ENCODE measurements at regions not wholly inside any gene's neighbourhood (a gene's known extent, or its start where the extent isn't known, plus 50 kb on each side); places are given as distances from the start of the nearest gene placed in this dataset.

- Histone ChIP-seq H3K9me3 (no peaks in the 10 kb centered on the region), H3K4me1 (peaks cover 0 to 9% (median 0%) of the 10 kb centered on the region in 3 donors), H3K4me3 (no peak overlapping the region), H3K36me3 (no peaks in the 10 kb centered on the region), H3K27me3 (no peaks in the 10 kb centered on the region), H3K27ac (no peak overlapping the region)
- WGBS, 2 donors (ENCODE audit: low coverage in 1 of 2), result 33 to 81% methylated on average over 1 to 3 of the region's 3 CpGs
- no peak for TF ChIP-seq POLR2A (IDR thresholded peaks at IDR 0.05)
- no peak for TF ChIP-seq POLR2AphosphoS5 (IDR thresholded peaks at IDR 0.05)
- TF ChIP-seq, protein P1, sequence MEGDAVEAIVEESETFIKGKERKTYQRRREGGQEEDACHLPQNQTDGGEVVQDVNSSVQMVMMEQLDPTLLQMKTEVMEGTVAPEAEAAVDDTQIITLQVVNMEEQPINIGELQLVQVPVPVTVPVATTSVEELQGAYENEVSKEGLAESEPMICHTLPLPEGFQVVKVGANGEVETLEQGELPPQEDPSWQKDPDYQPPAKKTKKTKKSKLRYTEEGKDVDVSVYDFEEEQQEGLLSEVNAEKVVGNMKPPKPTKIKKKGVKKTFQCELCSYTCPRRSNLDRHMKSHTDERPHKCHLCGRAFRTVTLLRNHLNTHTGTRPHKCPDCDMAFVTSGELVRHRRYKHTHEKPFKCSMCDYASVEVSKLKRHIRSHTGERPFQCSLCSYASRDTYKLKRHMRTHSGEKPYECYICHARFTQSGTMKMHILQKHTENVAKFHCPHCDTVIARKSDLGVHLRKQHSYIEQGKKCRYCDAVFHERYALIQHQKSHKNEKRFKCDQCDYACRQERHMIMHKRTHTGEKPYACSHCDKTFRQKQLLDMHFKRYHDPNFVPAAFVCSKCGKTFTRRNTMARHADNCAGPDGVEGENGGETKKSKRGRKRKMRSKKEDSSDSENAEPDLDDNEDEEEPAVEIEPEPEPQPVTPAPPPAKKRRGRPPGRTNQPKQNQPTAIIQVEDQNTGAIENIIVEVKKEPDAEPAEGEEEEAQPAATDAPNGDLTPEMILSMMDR (IDR thresholded peaks at IDR 0.05), result no peak
- TF ChIP-seq EP300 (IDR thresholded peaks at IDR 0.05), result no peak
- no peak for ATAC-seq
These were observed 329.4 kb downstream of the PDGFC start for GRCh38 chr4:156642161-156642560.

DNA sequence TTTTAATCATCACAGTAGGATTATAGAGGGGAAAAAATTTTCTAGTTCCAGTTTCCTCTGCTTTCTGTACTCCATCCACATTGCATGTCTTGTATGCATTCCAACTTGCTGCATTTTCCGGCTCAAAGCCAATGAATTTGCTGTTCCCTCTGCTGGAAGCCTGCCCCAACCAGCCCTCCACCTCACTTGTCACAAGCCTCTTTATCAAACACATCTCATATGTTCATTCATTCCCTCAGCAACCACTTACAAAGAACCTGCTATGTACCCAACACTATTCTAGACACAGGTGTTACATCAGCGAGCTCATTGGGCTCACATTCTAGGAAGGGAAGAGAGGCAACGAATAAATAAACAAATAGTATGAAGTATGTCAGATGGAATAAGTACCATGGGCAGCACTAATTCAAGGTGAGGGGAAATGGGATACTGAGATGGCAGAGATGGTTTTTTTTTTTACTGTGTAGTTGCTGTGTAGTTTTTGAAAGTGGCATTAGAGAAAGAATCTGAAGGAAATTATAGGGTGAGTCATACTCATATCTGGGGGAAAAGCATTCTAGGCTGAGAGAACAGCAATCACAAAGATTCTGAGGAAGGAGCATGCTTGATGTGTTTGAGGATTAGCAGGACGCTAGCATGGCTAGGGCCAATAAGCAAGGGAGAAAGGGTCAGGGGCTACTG, 332.5 kb downstream of the PDGFC start:
- H3K27me3 ChIP-seq, result no peaks in the 10 kb centered on the region
- 31 to 48% methylated on average over 3 to 4 of the region's 4 CpGs for WGBS, 2 donors (ENCODE audit: low coverage in 1 of 2)
- no peak overlapping the region for H3K27ac ChIP-seq
- TF ChIP-seq POLR2AphosphoS5 (IDR thresholded peaks at IDR 0.05) (no peak), POLR2A (IDR thresholded peaks at IDR 0.05) (no peak), EP300 (IDR thresholded peaks at IDR 0.05) (no peak)
- TF ChIP-seq, protein P1 (IDR thresholded peaks at IDR 0.05), result no peak
- no peaks in the 10 kb centered on the region for H3K36me3 ChIP-seq
- ATAC-seq, result no peak
- peaks cover 0 to 9% (median 0%) of the 10 kb centered on the region in 3 donors for H3K4me1 ChIP-seq
- no peak overlapping the region for H3K4me3 ChIP-seq
- H3K9me3 ChIP-seq, result no peaks in the 10 kb centered on the region

DNA sequence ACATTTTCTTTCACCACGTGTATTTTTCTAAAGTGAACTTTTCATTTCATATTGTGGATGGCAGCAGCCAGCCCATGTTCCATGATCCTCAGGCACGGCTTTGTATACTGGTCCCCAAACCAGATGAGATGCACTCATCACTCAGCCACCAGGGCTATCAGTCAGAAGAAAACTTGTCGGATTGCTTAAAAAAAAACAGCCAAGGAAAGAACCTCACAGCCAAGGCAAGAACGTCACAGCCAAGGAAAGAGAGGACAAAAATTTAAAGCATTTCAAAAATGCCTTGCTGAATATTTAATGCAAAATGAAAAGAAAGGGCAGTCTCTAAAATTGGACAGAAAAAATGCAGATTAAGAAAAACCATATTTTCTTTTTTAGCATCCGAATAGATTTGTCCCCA, 333.3 kb downstream of the PDGFC start:
- no peak overlapping the region for H3K27ac ChIP-seq
- no peak for ATAC-seq
- no peaks in the 10 kb centered on the region for H3K27me3 ChIP-seq
- H3K9me3 ChIP-seq, result no peaks in the 10 kb centered on the region
- H3K4me3 ChIP-seq, result no peak overlapping the region
- TF ChIP-seq, protein P1 (IDR thresholded peaks at IDR 0.05), result no peak
- TF ChIP-seq POLR2A (IDR thresholded peaks at IDR 0.05) (no peak), POLR2AphosphoS5 (IDR thresholded peaks at IDR 0.05) (no peak), EP300 (IDR thresholded peaks at IDR 0.05) (no peak)
- 22 to 36% methylated on average over 5 of the region's 5 CpGs for WGBS, 2 donors (ENCODE audit: low coverage in 1 of 2)
- no peaks in the 10 kb centered on the region for H3K36me3 ChIP-seq
- peaks cover 0 to 9% (median 0%) of the 10 kb centered on the region in 3 donors for H3K4me1 ChIP-seq

- Histone ChIP-seq H3K9me3 (no peaks in the 10 kb centered on the region), H3K4me3 (no peak overlapping the region), H3K27ac (no peak overlapping the region), H3K27me3 (no peaks in the 10 kb centered on the region), H3K36me3 (no peaks in the 10 kb centered on the region), H3K4me1 (peaks cover 0 to 9% (median 0%) of the 10 kb centered on the region in 3 donors)
- ATAC-seq, result no peak
- 79 to 100% methylated on average over 3 to 4 of the region's 4 CpGs for WGBS, 2 donors (ENCODE audit: low coverage in 1 of 2)
- TF ChIP-seq EP300 (IDR thresholded peaks at IDR 0.05), result no peak
- no peak for TF ChIP-seq POLR2AphosphoS5 (IDR thresholded peaks at IDR 0.05)
- TF ChIP-seq, protein P1 (IDR thresholded peaks at IDR 0.05), result no peak
- TF ChIP-seq POLR2A (IDR thresholded peaks at IDR 0.05), result no peak
These were observed 335.2 kb downstream of the PDGFC start for GRCh38 chr4:156636381-156636780.

DNA sequence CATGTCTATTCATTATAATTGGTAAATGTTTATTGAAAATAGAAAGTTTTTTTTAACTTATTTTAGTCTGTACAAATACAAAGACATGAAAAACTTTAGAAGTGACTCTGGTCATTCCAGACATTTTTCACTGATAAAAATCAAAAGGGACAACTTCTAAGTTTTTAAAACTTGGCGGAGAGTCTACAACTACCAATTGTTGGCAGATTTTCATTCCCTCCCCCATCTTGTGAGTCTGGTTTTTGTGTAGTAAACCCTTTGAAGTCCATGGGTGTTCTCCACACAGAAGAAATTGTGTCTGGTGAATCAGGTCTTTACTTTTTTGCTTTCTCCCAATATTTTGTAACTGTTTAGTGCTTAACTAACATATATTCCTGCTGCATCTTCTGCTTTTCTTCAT, 336.5 kb downstream of the PDGFC start:
- H3K4me1 ChIP-seq, result peaks cover 0 to 9% (median 0%) of the 10 kb centered on the region in 3 donors
- H3K4me3 ChIP-seq, result no peak overlapping the region
- TF ChIP-seq POLR2AphosphoS5 (IDR thresholded peaks at IDR 0.05), result no peak
- no peak for TF ChIP-seq POLR2A (IDR thresholded peaks at IDR 0.05)
- H3K36me3 ChIP-seq, result no peaks in the 10 kb centered on the region
- H3K9me3 ChIP-seq, result no peaks in the 10 kb centered on the region
- no peaks in the 10 kb centered on the region for H3K27me3 ChIP-seq
- no peak overlapping the region for H3K27ac ChIP-seq
- ATAC-seq, result no peak
- WGBS, 2 donors (ENCODE audit: low coverage in 1 of 2), result 82 to 84% methylated on average over 1 of the region's 1 CpG

Data from gastroesophageal sphincter (tissue), 4 donors.